Liver (tissue), 8 donors: ENCODE measurements at regions not wholly inside any gene's neighbourhood (a gene's known extent, or its start where the extent isn't known, plus 50 kb on each side); places are given as distances from the start of the nearest gene placed in this dataset.

Experiments
- DNase-seq: peaks from one replicate; pipeline ENCODE4 v3.0.0-alpha.2; 2017; ENCODE audit warnings: low spot score
- H3K27ac ChIP-seq, 2 donors: one replicate each; pipeline ENCODE4 v1.7.0; 2013; ENCODE audit warnings: inconsistent platforms in 2 of 2, low read length in 2 of 2, control low read depth in 1 of 2, low read depth in 1 of 2, mild to moderate bottlenecking in 1 of 2
- H3K27me3 ChIP-seq, 4 donors: one replicate each; pipeline versions ENCODE4 v1.6.1 to v1.7.0; 2013; ENCODE audit warnings: low read length in 3 of 4, inconsistent platforms in 1 of 4, mild to moderate bottlenecking in 1 of 4, moderate library complexity in 1 of 4; ENCODE audit not compliant: control insufficient read depth in 4 of 4, insufficient read depth in 4 of 4
- H3K36me3 ChIP-seq, 4 donors: one replicate each; pipeline versions ENCODE4 v1.6.1 to v1.7.0; 2013; ENCODE audit warnings: low read length in 3 of 4, mild to moderate bottlenecking in 3 of 4, low read depth in 1 of 4, moderate library complexity in 1 of 4; ENCODE audit not compliant: control insufficient read depth in 4 of 4, insufficient read depth in 3 of 4
- H3K4me1 ChIP-seq, 4 donors: one replicate each; pipeline versions ENCODE4 v1.6.1 to v1.7.0; 2013; ENCODE audit warnings: low read length in 3 of 4, mild to moderate bottlenecking in 3 of 4, moderate library complexity in 1 of 4; ENCODE audit not compliant: control insufficient read depth in 4 of 4, insufficient read depth in 4 of 4
- H3K4me3 ChIP-seq, 3 donors: one replicate each; pipeline versions ENCODE4 v1.6.1 to v1.7.0; 2013; ENCODE audit warnings: low read length in 3 of 3, control low read depth in 1 of 3, low read depth in 1 of 3, mild to moderate bottlenecking in 1 of 3
- H3K9ac ChIP-seq, 2 donors: one replicate each; pipeline ENCODE4 v1.7.0; 2013; ENCODE audit warnings: low read length in 2 of 2, mild to moderate bottlenecking in 2 of 2, moderate library complexity in 2 of 2, control low read depth in 1 of 2, low read depth in 1 of 2
- H3K9me3 ChIP-seq, 4 donors: one replicate each; pipeline versions ENCODE4 v1.6.1 to v1.7.0; 2013; ENCODE audit warnings: low read length in 3 of 4; ENCODE audit not compliant: control insufficient read depth in 4 of 4
- ATF3 ChIP-seq: IDR thresholded peaks from 2 replicates; pipeline ENCODE4 v1.6.1; 2016; ENCODE audit warnings: antibody characterized with exemption
- CTCF ChIP-seq: fragments of 150-350 bp; IDR thresholded peaks from 2 replicates; pipeline ENCODE4 v1.5.1; 2017; ENCODE audit warnings: improper control_type of control experiment, low read depth, low read length; ENCODE audit not compliant: missing input control
- EGR1 ChIP-seq, 2 donors: IDR thresholded peaks; 2 replicates each; pipeline ENCODE4 v1.6.1; 2016 to 2018; ENCODE audit warnings: antibody characterized with exemption in 2 of 2, low read depth in 2 of 2
- FOXA1 ChIP-seq: IDR thresholded peaks from 2 replicates; pipeline ENCODE4 v1.6.1; 2016; ENCODE audit warnings: antibody characterized with exemption
- FOXA2 ChIP-seq: IDR thresholded peaks from 2 replicates; pipeline ENCODE4 v1.6.1; 2016; ENCODE audit warnings: antibody characterized with exemption
- GABPA ChIP-seq, 2 donors: IDR thresholded peaks in 1 of 2; conservative IDR thresholded peaks in 1 of 2; 2 replicates each; pipeline ENCODE4 v1.6.1; 2016; ENCODE audit warnings: antibody characterized with exemption in 2 of 2, mild to moderate bottlenecking in 1 of 2, moderate library complexity in 1 of 2
- HNF4A ChIP-seq, 2 donors: conservative IDR thresholded peaks; 2 replicates each; pipeline ENCODE4 v1.6.1; 2016; ENCODE audit warnings: antibody characterized with exemption in 2 of 2, mild to moderate bottlenecking in 2 of 2
- JUND ChIP-seq, 2 donors: IDR thresholded peaks; 2 replicates each; pipeline ENCODE4 v1.6.1; 2016; ENCODE audit warnings: antibody characterized with exemption in 2 of 2
- NR2F2 ChIP-seq: IDR thresholded peaks from 2 replicates; pipeline ENCODE4 v1.6.1; 2016; ENCODE audit warnings: antibody characterized with exemption
- RAD21 ChIP-seq, 2 donors: IDR thresholded peaks; 2 replicates each; pipeline ENCODE4 v1.6.1; 2016; ENCODE audit warnings: antibody characterized with exemption in 2 of 2, mild to moderate bottlenecking in 2 of 2
- REST ChIP-seq: IDR thresholded peaks from 2 replicates; pipeline ENCODE4 v1.6.1; 2016; ENCODE audit warnings: antibody characterized with exemption, mild to moderate bottlenecking
- SP1 ChIP-seq: IDR thresholded peaks from 2 replicates; pipeline ENCODE4 v1.6.1; 2018; ENCODE audit warnings: antibody characterized with exemption, mild to moderate bottlenecking
- TAF1 ChIP-seq: conservative IDR thresholded peaks from 2 replicates; pipeline ENCODE4 v1.6.1; 2016; ENCODE audit warnings: antibody characterized with exemption, mild to moderate bottlenecking
- YY1 ChIP-seq: IDR thresholded peaks from 2 replicates; pipeline ENCODE4 v1.6.1; 2016; ENCODE audit warnings: antibody characterized with exemption, mild to moderate bottlenecking
- ZBTB33 ChIP-seq: IDR thresholded peaks from 2 replicates; pipeline ENCODE4 v1.6.1; 2016; ENCODE audit warnings: antibody characterized with exemption
- WGBS: extraction: QIAGEN DNeasy Blood & Tissue Kit; methylation state at CpG from one replicate; pipeline ENCODE4 v1.1.7; 2013; 5-methylcytosine and 5-hydroxymethylcytosine counted together
- donor health status: healthy.
- donor health status: healthy.
- donor health status: healthy.
- donor health status: healthy.
- donor health status: healthy.

GRCh38 chr7:131222171-131222570 is 105.5 kb upstream of the MKLN1 start (continued):
- no peak for TF ChIP-seq REST
- TF ChIP-seq ATF3, result no peak
- no peak for TF ChIP-seq EGR1 (IDR thresholded peaks at IDR 0.05; ENCODE audit: low read depth in 2 of 2)

- no peaks in the 10 kb centered on the region for H3K36me3 ChIP-seq
- H3K27ac ChIP-seq, result no peak overlapping the region
- no peak for DNase-seq
- H3K9ac ChIP-seq, result no peak overlapping the region
- TF ChIP-seq NR2F2, result no peak
- TF ChIP-seq REST, result no peak
- no peak for TF ChIP-seq YY1
- TF ChIP-seq JUND (IDR thresholded peaks at IDR 0.05), result no peak
- TF ChIP-seq ATF3, result no peak
- TF ChIP-seq TAF1, result no peak
- no peak for TF ChIP-seq CTCF
- TF ChIP-seq GABPA (IDR thresholded peaks at IDR 0.05 in 1 of 2, conservative IDR thresholded peaks at IDR 0.05 in 1 of 2), result no peak
- no peak for TF ChIP-seq ZBTB33
- TF ChIP-seq RAD21 (IDR thresholded peaks at IDR 0.05), result no peak
- no peak for TF ChIP-seq EGR1 (IDR thresholded peaks at IDR 0.05; ENCODE audit: low read depth in 2 of 2)
- TF ChIP-seq HNF4A (conservative IDR thresholded peaks at IDR 0.05), result no peak
- no peak for TF ChIP-seq FOXA1
- no peak for TF ChIP-seq FOXA2
- no peak for TF ChIP-seq SP1
- no peak overlapping the region for H3K4me3 ChIP-seq
- 98% methylated on average over 3 of the region's 3 CpGs for WGBS
- H3K9me3 ChIP-seq, result no peaks in the 10 kb centered on the region
- peaks cover 2 to 24% (median 10%) of the 10 kb centered on the region in 4 donors for H3K4me1 ChIP-seq
- no peaks in the 10 kb centered on the region for H3K27me3 ChIP-seq
These were observed 104.5 kb upstream of the MKLN1 start for GRCh38 chr7:131223151-131223550.
